GM12878 (cell line): ENCODE measurements at regions not wholly inside any gene's neighbourhood (a gene's known extent, or its start where the extent isn't known, plus 50 kb on each side); places are given as distances from the start of the nearest gene placed in this dataset.

ENCODE experiments used
- ATF3 ChIP-seq: IDR thresholded peaks from 2 replicates; pipeline ENCODE4 v1.6.1; 2011; ENCODE audit warnings: low read depth, mild to moderate bottlenecking, low read length, moderate library complexity, borderline replicate concordance; ENCODE audit errors: extremely low read depth
- ATF7 ChIP-seq: fragments of 450-650 bp; IDR thresholded peaks from 2 replicates; pipeline ENCODE4 v1.6.1; 2016; ENCODE audit warnings: low read depth, mild to moderate bottlenecking
- BHLHE40 ChIP-seq, 2 experiments: fragments of 450-650 bp in 1 of 2; IDR thresholded peaks; 2 replicates each; pipeline ENCODE4 v1.6.1; 2011 to 2017; ENCODE audit warnings: low read depth in 2 of 2, borderline replicate concordance in 1 of 2, improper control_type of control experiment in 1 of 2, low read length in 1 of 2, mild to moderate bottlenecking in 1 of 2
- EP300 ChIP-seq, 2 experiments: fragments of 150-350 bp in 1 of 2; IDR thresholded peaks; 2 replicates each; pipeline ENCODE4 v1.6.1; 2011 to 2012; ENCODE audit warnings: low read depth in 2 of 2, low read length in 2 of 2, borderline replicate concordance in 1 of 2, improper control_type of control experiment in 1 of 2, inconsistent platforms in 1 of 2; ENCODE audit not compliant: control insufficient read depth in 1 of 2
- FOXK2 ChIP-seq: fragments of 450-650 bp; IDR thresholded peaks from 2 replicates; pipeline ENCODE4 v1.6.1; 2017; ENCODE audit warnings: mild to moderate bottlenecking, moderate library complexity
- NFYB ChIP-seq: IDR thresholded peaks from 2 replicates; pipeline ENCODE4 v1.6.1; 2011; ENCODE audit warnings: low read depth, mild to moderate bottlenecking, low read length, improper control_type of control experiment, moderate library complexity; ENCODE audit not compliant: insufficient read depth
- NRF1 ChIP-seq: conservative IDR thresholded peaks from 2 replicates; pipeline ENCODE4 v1.6.1; 2011; ENCODE audit warnings: mild to moderate bottlenecking, low read depth, low read length, improper control_type of control experiment
- POLR2A ChIP-seq: IDR thresholded peaks from 2 replicates; pipeline ENCODE4 v1.6.1; 2011; ENCODE audit warnings: low read depth, mild to moderate bottlenecking, low read length
- POLR2AphosphoS5 ChIP-seq: IDR thresholded peaks from 2 replicates; pipeline ENCODE4 v1.6.1; 2011; ENCODE audit warnings: mild to moderate bottlenecking, low read length, inconsistent platforms
- SMC3 ChIP-seq: IDR thresholded peaks from 2 replicates; pipeline ENCODE4 v1.6.1; 2011; ENCODE audit warnings: low read length, improper control_type of control experiment, borderline replicate concordance
- SUZ12 ChIP-seq: fragments of 200-600 bp; sonication (generic); IDR thresholded peaks from one replicate; pipeline ENCODE4 v1.6.1; 2018; ENCODE audit warnings: antibody characterized with exemption, mild to moderate bottlenecking; ENCODE audit not compliant: unreplicated experiment
- ZSCAN29 ChIP-seq: fragments of 450-650 bp; IDR thresholded peaks from 2 replicates; pipeline ENCODE4 v1.6.1; 2017; ENCODE audit warnings: mild to moderate bottlenecking, moderate library complexity

DNA sequence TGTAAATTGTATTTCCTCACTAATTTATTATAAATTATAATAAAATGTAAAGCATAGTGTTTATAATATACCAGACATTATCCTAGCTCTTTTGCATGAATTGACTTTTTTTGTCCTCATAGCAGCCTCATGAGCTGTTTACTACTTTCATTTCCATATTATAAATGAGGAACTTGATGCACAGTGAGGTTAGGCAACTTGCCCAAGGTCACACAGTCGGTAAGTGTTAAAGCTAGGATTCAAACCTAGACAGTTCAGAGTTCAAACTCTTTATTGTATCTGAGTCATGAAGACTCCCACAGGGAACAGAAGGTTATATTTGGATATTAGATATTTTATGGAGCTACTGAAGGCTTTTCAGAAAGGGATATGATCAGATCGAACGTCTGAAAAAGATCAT lies 322.2 kb upstream of the SATB1 start:
- TF ChIP-seq POLR2AphosphoS5: no peak
- TF ChIP-seq ATF3: no peak
- no peak for TF ChIP-seq EP300 (IDR thresholded peaks at IDR 0.05; ENCODE audit: borderline replicate concordance in 1 of 2, control insufficient read depth in 1 of 2, low read depth in 2 of 2, low read length in 2 of 2)
- no peak for TF ChIP-seq POLR2A
- TF ChIP-seq FOXK2: no peak
- TF ChIP-seq BHLHE40 (IDR thresholded peaks at IDR 0.05; ENCODE audit: borderline replicate concordance in 1 of 2, low read depth in 2 of 2, low read length in 1 of 2): no peak
- TF ChIP-seq ATF7: no peak
- TF ChIP-seq ZSCAN29: no peak
- TF ChIP-seq NFYB: no peak
- no peak for TF ChIP-seq NRF1
- no peak for TF ChIP-seq SMC3
- no peak for TF ChIP-seq SUZ12
